Type B pancreatic cell (in vitro differentiated cells): ENCODE measurements at regions not wholly inside any gene's neighbourhood (a gene's known extent, or its start where the extent isn't known, plus 50 kb on each side); places are given as distances from the start of the nearest gene placed in this dataset.
A peak's percentile ranks its signal among the peaks of the same experiment; 100 is the strongest.
"Not testable (repeated sequence)": the region's sequence is repeated elsewhere in the genome, so short reads cannot be mapped to it uniquely, and the experiment has no call there.

Source experiments
- DNase-seq: peaks from one replicate; pipeline ENCODE4 v3.0.0; 2021; ENCODE audit warnings: mixed read lengths; ENCODE audit not compliant: unreplicated experiment; ENCODE audit errors: extremely low spot score
- H3K27ac Mint-ChIP-seq: 2 replicates; pipeline ENCODE4 v1.8.0; 2021; ENCODE audit warnings: mild to moderate bottlenecking, mixed read lengths
- H3K27me3 Mint-ChIP-seq: 2 replicates; pipeline ENCODE4 v1.8.0; 2021; ENCODE audit warnings: mixed read lengths
- H3K36me3 Mint-ChIP-seq: 2 replicates; pipeline ENCODE4 v1.8.0; 2021; ENCODE audit warnings: mixed read lengths
- H3K4me1 Mint-ChIP-seq: one replicate; pipeline ENCODE4 v1.8.0; 2021; ENCODE audit warnings: mixed read lengths; ENCODE audit not compliant: unreplicated experiment
- H3K4me3 Mint-ChIP-seq: 2 replicates; pipeline ENCODE4 v1.8.0; 2021; ENCODE audit warnings: mild to moderate bottlenecking, mixed read lengths
- H3K9me3 Mint-ChIP-seq: 2 replicates; pipeline ENCODE4 v1.8.0; 2021; ENCODE audit warnings: mixed read lengths
- CTCF ChIP-seq: fragments of 200-600 bp; sonication (generic); conservative IDR thresholded peaks from 2 replicates; pipeline ENCODE4 v1.5.0; 2021; ENCODE audit warnings: antibody characterized with exemption, mild to moderate bottlenecking

DNA sequence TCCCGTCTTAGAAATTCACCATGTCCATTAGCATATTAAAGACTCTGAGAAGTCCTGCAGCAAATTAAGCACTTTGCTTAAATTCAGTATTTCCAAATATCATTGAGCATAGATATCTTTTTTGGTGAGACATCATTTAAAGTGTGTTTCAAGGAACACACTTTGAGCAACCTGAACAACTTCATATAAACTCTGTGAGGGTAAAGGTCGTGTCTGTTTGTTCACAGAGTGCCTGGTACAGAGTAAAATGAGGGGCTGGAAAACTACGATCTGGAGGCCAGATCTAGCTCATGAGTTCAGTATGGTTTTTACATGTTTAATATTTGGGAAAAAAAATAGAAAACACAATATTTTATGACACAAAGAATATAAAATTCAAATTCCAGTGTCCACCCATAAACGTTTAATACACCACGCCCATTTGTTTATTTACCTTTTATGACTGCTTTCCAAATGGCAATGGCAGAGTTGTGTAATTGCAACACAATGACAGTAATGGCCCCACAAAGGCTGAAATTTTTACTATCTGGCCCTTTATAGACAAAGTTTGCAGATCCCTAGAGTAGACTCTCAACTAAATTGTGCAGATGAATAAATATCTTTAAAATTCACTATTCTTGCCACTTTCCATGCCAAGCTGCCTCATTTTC lies 67.4 kb downstream of the SNTN start:
- Mint-ChIP-seq H3K27me3 (peaks cover 3% of the 10 kb centered on the region), H3K9me3 (peaks cover 9% of the 10 kb centered on the region), H3K27ac (no peak overlapping the region), H3K4me1 (no peaks in the 10 kb centered on the region), H3K36me3 (no peaks in the 10 kb centered on the region), H3K4me3 (no peak overlapping the region)
- no peak for TF ChIP-seq CTCF
- DNase-seq = no peak

DNA sequence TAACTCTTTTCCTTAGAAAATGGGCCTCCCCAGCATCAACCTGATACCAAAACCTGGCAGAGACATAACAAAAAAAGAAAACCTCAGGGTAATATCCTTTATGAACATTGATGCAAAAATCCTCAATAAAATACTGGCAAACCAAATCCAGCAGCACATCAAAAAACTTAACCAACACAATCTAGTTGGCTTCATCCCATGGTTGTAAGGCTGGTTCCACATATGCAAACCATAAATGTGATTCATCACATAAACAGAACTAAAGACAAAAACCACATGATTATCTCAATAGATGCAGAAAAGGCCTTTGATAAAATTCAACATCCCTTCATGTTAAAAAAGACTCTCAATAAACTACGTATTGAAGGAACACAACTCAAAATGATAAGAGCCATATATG lies 68.5 kb downstream of the SNTN start:
- H3K36me3 Mint-ChIP-seq, H3K9me3 Mint-ChIP-seq, DNase-seq, H3K27ac Mint-ChIP-seq, H3K4me3 Mint-ChIP-seq, H3K4me1 Mint-ChIP-seq, H3K27me3 Mint-ChIP-seq: not testable (repeated sequence)

GRCh38 chr3:63724987-63725386 lies 72.5 kb downstream of the SNTN start:
- Mint-ChIP-seq H3K36me3 (no peaks in the 10 kb centered on the region), H3K27ac (peak overlapping the region; percentile 67), H3K4me3 (no peak overlapping the region), H3K9me3 (peaks cover 9% of the 10 kb centered on the region), H3K4me1 (no peaks in the 10 kb centered on the region), H3K27me3 (peaks cover 5% of the 10 kb centered on the region)
- no peak for TF ChIP-seq CTCF
- DNase-seq = no peak

- Mint-ChIP-seq H3K27ac (no peak overlapping the region), H3K4me3 (no peak overlapping the region), H3K4me1 (no peaks in the 10 kb centered on the region), H3K9me3 (peaks cover 9% of the 10 kb centered on the region), H3K36me3 (no peaks in the 10 kb centered on the region), H3K27me3 (peaks cover 10% of the 10 kb centered on the region)
- DNase-seq = no peak
- no peak for TF ChIP-seq CTCF
Observed at GRCh38 chr3:63726656-63727055, 74.2 kb downstream of the SNTN start.

DNA sequence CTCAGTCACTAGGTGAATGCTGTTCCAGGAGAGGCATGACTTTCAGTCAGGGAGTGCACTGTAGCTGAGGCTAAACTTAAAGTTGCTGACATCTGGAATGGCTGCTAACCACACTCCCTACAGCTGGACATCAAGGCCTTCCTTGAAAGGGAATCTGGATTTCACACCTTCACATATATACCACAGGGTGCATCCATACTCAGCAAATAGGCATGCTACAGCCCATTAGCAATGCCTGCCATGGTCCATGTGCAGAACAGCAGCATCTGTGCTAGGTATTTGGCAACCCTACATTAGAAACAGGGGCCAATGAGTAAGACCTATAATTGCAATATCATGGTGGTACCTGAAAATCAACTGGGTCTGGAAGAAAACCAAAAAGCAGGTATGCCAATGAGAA lies 74.8 kb downstream of the SNTN start:
- no peaks in the 10 kb centered on the region for H3K4me1 Mint-ChIP-seq
- H3K27me3 Mint-ChIP-seq = peaks cover 10% of the 10 kb centered on the region
- no peak for DNase-seq
- H3K27ac Mint-ChIP-seq = no peak overlapping the region
- H3K4me3 Mint-ChIP-seq = no peak overlapping the region
- no peaks in the 10 kb centered on the region for H3K36me3 Mint-ChIP-seq
- no peak for TF ChIP-seq CTCF
- peaks cover 4% of the 10 kb centered on the region for H3K9me3 Mint-ChIP-seq

DNA sequence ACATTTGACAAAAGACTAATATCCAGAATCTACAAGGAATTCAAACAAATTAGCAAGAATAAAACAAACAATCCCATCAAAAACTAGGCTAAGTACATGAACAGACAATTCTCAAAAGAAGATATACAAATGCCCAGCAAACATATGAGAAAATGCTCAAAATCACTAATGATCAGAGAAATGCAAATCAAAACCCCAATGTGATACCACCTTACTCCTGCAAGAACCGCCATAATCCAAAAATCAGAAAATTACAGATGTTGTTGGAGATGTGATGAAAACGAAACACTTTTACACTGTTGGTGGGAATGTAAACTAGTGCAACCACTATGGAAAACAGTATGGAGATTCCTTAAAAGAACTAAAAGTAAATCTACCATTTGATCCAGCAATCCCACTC lies 79.4 kb downstream of the SNTN start:
- H3K4me1 Mint-ChIP-seq = no peaks in the 10 kb centered on the region
- no peak overlapping the region for H3K27ac Mint-ChIP-seq
- no peak for TF ChIP-seq CTCF
- peaks cover 5% of the 10 kb centered on the region for H3K27me3 Mint-ChIP-seq
- no peaks in the 10 kb centered on the region for H3K9me3 Mint-ChIP-seq
- no peaks in the 10 kb centered on the region for H3K36me3 Mint-ChIP-seq
- DNase-seq = no peak
- no peak overlapping the region for H3K4me3 Mint-ChIP-seq

- not testable (repeated sequence) for H3K9me3 Mint-ChIP-seq, DNase-seq, H3K4me3 Mint-ChIP-seq, H3K36me3 Mint-ChIP-seq, H3K27ac Mint-ChIP-seq, H3K4me1 Mint-ChIP-seq, H3K27me3 Mint-ChIP-seq
Observed at GRCh38 chr3:63733278-63733677, 80.8 kb downstream of the SNTN start.

DNA sequence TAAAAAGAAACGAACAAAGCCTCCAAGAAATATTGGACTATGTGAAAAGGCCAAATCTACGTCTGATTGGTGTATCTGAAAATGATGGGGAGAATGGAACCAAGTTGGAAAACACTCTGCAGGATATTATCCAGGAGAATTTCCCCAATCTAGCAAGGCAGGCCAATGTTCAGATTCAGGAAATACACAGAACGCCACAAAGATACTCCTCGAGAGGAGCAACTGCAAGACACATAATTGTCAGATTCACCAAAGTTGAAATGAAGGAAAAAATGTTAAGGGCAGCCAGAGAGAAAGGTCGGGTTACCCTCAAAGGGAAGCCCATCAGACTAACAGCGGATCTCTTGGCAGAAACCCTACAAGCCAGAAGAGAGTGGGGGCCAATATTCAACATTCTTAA lies 82.2 kb downstream of the SNTN start:
- not testable (repeated sequence) for H3K4me1 Mint-ChIP-seq, DNase-seq, H3K27ac Mint-ChIP-seq, H3K4me3 Mint-ChIP-seq, H3K27me3 Mint-ChIP-seq, H3K36me3 Mint-ChIP-seq, H3K9me3 Mint-ChIP-seq

DNA sequence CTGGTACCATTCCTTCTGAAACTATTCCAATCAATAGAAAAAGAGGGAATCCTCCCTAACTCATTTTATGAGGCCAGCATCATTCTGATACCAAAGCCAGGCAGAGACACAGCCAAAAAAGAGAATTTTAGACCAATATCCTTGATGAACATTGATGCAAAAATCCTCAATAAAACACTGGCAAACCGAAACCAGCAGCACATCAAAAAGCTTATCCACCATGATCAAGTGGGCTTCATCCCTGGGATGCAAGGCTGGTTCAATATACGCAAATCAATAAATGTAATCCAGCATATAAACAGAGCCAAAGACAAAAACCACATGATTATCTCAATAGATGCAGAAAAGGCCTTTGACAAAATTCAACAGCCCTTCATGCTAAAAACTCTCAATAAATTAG lies 82.3 kb upstream of the C3orf49 start:
- H3K9me3 Mint-ChIP-seq, H3K4me3 Mint-ChIP-seq: not testable (repeated sequence)

More for the DNA sequence above, 82.3 kb upstream of the C3orf49 start:
- not testable (repeated sequence) for H3K27me3 Mint-ChIP-seq, H3K4me1 Mint-ChIP-seq, DNase-seq, H3K27ac Mint-ChIP-seq, H3K36me3 Mint-ChIP-seq
